Activated naive CD4-positive, alpha-beta T cell treated with anti-CD3 and anti-CD28 coated beads, Interleukin-2, amount 50 U/mL, for 24 hours (primary cell): ENCODE measurements at regions not wholly inside any gene's neighbourhood (a gene's known extent, or its start where the extent isn't known, plus 50 kb on each side); places are given as distances from the start of the nearest gene placed in this dataset.
"Not testable (repeated sequence)": the region's sequence is repeated elsewhere in the genome, so short reads cannot be mapped to it uniquely, and the experiment has no call there.

Experiments used
- H3K27ac Mint-ChIP-seq: one replicate; pipeline ENCODE4 v1.8.0; 2021; ENCODE audit warnings: mild to moderate bottlenecking, mixed read lengths
- H3K27me3 Mint-ChIP-seq: one replicate; pipeline ENCODE4 v1.8.0; 2021; ENCODE audit warnings: mixed read lengths
- H3K36me3 Mint-ChIP-seq: one replicate; pipeline ENCODE4 v1.8.0; 2021; ENCODE audit warnings: mixed read lengths
- H3K4me1 Mint-ChIP-seq: one replicate; pipeline ENCODE4 v1.8.0; 2021; ENCODE audit warnings: mixed read lengths
- H3K4me3 Mint-ChIP-seq: one replicate; pipeline ENCODE4 v1.8.0; 2021; ENCODE audit warnings: mild to moderate bottlenecking, mixed read lengths
- H3K9me3 Mint-ChIP-seq: one replicate; pipeline ENCODE4 v1.8.0; 2021; ENCODE audit warnings: mixed read lengths

DNA sequence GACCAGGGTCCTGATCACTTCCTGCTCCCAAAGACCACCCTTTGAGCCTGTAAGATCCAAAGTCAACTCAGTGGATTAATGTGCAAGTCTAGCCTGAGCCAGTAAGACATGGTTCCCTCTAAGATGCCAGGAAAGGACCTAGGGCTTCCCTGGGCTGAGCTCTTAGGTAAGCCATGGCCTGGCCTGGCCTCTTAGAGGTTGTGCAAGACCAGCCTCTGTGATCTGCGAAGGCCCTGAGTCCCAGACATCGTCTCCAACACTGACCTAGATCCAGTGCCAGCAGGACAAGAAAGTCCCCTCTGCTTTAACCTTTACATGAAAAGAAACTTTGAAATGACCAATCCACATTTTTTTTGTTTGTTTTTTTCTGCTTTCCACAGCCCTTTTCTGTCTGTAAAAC is 73.6 kb upstream of the CYP1B1 start:
- H3K4me3 Mint-ChIP-seq, result no peak overlapping the region
- peaks cover 4% of the 10 kb centered on the region for H3K4me1 Mint-ChIP-seq
- H3K27ac Mint-ChIP-seq, result no peak overlapping the region
- H3K36me3 Mint-ChIP-seq, result peaks cover 2% of the 10 kb centered on the region
- peaks cover 6% of the 10 kb centered on the region for H3K27me3 Mint-ChIP-seq
- H3K9me3 Mint-ChIP-seq, result no peaks in the 10 kb centered on the region

DNA sequence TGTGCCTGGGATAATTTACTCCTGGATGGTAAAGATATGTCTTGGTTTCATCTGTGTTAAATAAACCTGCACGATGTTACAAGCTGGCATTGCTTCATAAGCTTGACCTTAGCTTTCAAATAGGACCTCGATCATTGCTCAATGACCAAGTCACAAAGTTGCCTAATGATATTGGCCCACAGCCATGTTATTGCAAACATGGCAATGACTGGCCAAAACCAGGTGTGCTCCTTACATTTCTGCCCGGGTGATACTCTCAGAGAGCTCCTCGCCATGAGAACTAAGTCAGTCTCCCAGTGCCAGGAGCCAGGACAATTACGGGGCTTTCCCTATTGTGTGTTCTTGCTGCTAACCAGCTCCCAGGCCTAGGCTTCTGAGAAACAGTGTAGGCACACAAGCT is 72.5 kb upstream of the CYP1B1 start:
- no peaks in the 10 kb centered on the region for H3K9me3 Mint-ChIP-seq
- no peak overlapping the region for H3K27ac Mint-ChIP-seq
- peaks cover 2% of the 10 kb centered on the region for H3K27me3 Mint-ChIP-seq
- H3K4me1 Mint-ChIP-seq, result peaks cover 4% of the 10 kb centered on the region
- peaks cover 2% of the 10 kb centered on the region for H3K36me3 Mint-ChIP-seq
- no peak overlapping the region for H3K4me3 Mint-ChIP-seq

DNA sequence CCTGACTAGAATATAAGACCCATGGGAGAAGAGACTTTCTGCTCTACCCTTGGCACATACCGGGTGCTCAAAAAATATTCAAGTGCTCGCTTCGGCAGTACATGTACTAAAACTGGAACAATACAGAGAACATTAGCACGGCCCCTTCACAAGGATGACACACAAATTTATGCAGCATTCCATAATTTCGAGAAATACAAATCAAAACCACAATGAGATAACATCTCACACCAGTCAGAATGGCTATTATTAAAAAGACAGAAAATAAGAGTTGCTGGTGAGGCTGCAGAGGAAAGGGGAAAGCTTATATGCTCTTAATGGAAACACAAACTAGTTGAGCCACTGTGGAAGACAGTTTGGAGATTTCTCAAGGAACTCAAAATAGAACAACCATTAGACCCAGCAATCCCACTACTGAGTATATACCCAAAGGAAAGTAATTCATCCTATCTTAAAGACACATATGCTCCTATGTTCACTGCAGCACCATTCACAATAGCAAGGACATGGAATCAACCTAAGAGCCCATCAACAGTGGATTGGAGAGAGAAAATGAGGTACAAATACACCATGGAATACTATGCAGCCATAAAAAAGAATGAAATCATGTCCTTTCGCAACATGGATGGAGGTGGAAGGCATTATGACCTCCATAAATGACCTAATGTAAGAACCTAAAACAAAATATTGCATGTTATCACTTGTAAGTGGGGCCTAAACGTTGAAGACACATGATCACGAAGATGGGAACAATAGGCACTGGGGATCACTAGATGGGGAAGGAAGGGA is 71.6 kb upstream of the CYP1B1 start:
- Mint-ChIP-seq H3K4me3 (no peak overlapping the region), H3K36me3 (peaks cover 2% of the 10 kb centered on the region), H3K4me1 (peaks cover 4% of the 10 kb centered on the region), H3K9me3 (no peaks in the 10 kb centered on the region), H3K27me3 (peaks cover 2% of the 10 kb centered on the region), H3K27ac (no peak overlapping the region)

DNA sequence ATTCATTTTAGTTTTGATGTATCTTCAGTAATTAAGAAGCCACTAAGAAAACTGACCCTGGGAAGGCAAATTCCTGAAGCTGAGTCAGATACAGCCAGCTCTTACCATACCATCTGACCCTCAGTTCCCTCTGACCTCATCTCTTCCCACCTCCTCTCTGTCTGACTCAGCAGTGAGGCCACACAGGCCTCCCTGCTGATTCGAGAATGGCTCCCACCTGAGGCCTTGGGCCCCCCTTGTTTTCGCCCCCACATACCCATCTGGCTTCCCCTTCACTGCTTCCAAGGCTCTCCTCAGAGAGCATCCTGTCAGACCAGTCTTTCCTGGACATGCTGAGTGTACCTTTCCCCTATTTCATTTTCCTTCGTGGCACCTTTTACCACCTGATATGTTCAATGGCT is 71.0 kb upstream of the CYP1B1 start:
- Mint-ChIP-seq H3K27ac (no peak overlapping the region), H3K4me1 (peaks cover 4% of the 10 kb centered on the region), H3K9me3 (no peaks in the 10 kb centered on the region), H3K27me3 (peaks cover 2% of the 10 kb centered on the region), H3K4me3 (no peak overlapping the region), H3K36me3 (peaks cover 2% of the 10 kb centered on the region)

DNA sequence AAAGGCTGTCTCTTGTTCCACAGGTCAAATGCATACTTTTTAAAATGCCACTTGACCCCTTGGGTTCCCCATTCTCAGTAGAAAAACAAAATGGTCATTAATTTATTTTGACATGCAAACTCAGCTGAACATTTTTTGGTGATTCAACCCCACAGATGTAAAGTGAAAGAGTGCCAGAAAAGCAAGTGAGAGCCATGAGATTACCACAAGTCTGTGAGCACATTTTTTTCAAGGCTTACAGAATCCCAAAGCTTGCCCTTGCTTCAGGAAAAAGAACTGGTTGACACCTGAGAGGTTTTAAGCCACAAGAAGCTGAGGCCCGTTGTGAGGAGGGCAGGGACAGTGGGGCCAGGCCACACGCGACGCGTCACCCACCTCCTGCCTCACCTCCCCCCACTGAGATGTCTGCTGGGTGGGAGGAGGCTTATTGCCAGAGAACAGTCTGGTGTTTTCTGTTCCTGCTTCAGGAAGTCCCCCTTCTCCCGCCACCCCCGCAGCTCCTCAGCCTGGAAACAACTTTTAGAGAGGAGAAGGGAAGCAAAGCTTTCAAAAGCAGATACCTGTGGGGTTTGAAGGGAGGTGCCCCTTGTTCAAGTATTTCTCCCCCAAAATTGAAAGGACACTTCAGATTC is 70.4 kb upstream of the CYP1B1 start:
- Mint-ChIP-seq H3K9me3 (no peaks in the 10 kb centered on the region), H3K27me3 (peaks cover 2% of the 10 kb centered on the region), H3K4me1 (peaks cover 4% of the 10 kb centered on the region), H3K4me3 (no peak overlapping the region), H3K36me3 (peaks cover 2% of the 10 kb centered on the region), H3K27ac (no peak overlapping the region)

DNA sequence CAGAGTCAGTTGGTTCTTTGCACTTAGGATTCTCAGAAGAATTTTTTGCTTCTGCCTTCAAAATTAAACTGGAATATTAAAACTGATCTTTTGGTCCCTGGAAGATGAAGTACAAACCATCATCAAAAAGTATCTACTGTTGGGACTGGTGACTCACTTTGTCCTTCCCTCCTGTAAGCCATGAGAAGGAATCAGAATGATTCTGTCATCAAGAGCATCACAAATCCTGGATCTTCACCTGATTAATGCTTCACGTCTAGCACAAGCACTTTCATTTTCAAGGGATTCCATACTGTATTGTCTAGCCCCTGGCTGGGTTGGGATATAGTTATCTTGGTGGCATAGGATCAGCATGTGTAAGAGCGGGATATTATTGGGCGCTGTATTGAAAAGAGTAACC is 69.3 kb upstream of the CYP1B1 start:
- H3K9me3 Mint-ChIP-seq, result no peaks in the 10 kb centered on the region
- peaks cover 2% of the 10 kb centered on the region for H3K36me3 Mint-ChIP-seq
- H3K4me1 Mint-ChIP-seq, result peaks cover 4% of the 10 kb centered on the region
- no peak overlapping the region for H3K27ac Mint-ChIP-seq
- peaks cover 2% of the 10 kb centered on the region for H3K27me3 Mint-ChIP-seq
- H3K4me3 Mint-ChIP-seq, result no peak overlapping the region

DNA sequence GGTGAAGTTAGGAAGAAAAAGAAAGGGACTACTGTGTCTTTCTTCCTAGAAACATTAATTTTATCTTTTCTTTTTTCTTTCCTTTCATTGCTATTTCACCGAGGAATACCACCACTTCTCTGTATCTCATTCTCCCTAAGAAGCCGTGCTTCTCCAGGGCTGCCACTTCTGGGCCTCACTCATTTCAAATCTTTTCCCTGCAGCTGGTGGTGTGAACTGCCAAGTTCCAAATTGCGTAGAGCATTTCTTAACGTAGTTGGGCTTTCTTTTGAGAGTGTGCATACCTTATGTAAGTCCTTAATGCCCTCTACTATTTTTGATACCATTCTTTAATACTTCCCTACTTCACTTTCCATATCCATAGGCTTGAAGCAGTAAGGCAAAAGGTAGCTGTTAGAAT is 66.7 kb upstream of the CYP1B1 start:
- H3K4me3 Mint-ChIP-seq, result no peak overlapping the region

DNA sequence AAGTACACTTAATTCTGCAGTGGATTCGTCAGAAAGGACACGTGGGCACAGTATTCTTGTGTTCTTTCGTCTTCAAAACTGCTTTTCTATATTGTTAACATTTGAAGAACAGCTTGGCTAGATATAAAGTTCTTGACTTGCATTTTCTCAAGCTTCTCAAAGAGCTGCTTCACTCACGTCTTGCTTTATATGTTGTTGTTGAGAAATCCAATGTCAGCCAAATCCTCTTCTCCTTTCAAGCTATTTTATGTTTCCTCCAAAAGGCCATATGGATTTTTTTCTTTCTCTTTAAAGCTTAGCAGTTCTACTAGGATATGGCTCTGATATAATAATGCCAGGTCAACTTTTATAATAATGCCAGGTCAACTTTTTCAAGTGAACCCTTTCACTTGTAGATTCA is 65.5 kb upstream of the CYP1B1 start:
- H3K4me1 Mint-ChIP-seq, result no peaks in the 10 kb centered on the region
- H3K36me3 Mint-ChIP-seq, result no peaks in the 10 kb centered on the region
- no peaks in the 10 kb centered on the region for H3K9me3 Mint-ChIP-seq
- no peak overlapping the region for H3K4me3 Mint-ChIP-seq
- H3K27me3 Mint-ChIP-seq, result no peaks in the 10 kb centered on the region
- no peak overlapping the region for H3K27ac Mint-ChIP-seq

More for the DNA sequence above, 66.7 kb upstream of the CYP1B1 start:
- no peaks in the 10 kb centered on the region for H3K9me3 Mint-ChIP-seq
- peaks cover 2% of the 10 kb centered on the region for H3K36me3 Mint-ChIP-seq
- H3K27ac Mint-ChIP-seq, result no peak overlapping the region
- H3K27me3 Mint-ChIP-seq, result peaks cover 2% of the 10 kb centered on the region
- peaks cover 4% of the 10 kb centered on the region for H3K4me1 Mint-ChIP-seq

DNA sequence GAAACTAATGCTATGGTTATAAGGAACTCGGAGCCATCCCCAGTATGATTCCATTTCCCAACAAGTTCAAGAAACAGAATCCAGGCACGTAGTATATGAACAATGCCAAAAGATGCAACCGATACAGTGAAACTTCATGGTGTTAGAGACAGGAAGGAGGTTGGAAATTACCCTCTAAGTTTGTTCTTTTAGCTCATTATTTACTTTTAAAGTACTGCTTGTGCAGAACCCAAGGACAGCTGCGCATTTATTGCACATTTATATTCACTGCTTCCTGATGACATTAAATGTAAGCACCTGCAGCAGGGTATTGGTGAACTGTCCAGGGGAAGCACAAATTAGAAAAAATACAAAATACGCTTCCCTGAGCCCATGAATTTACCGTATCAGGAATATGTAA is 63.0 kb upstream of the CYP1B1 start:
- Mint-ChIP-seq H3K27me3 (no peaks in the 10 kb centered on the region), H3K9me3 (peaks cover 10% of the 10 kb centered on the region), H3K4me3 (no peak overlapping the region), H3K4me1 (no peaks in the 10 kb centered on the region), H3K27ac (no peak overlapping the region), H3K36me3 (no peaks in the 10 kb centered on the region)

DNA sequence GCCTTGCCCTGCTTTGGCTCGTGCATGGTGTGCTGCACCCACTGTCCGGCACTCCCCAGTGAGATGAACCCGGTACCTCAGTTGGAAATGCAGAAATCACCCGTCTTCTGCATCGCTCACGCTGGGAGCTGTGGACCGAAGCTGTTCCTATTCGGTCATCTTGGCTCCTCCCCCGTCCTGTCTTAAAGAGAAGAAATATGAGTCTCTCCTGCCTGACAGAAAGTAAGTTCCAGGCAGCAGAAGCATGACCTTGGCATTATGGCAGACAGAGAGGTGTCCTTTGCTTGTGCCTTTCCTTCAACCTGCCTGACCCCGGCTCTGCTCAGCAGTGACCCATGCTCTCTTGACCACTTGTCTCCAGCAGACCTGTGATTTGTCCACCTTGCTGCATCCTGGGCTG is 62.5 kb upstream of the CYP1B1 start:
- Mint-ChIP-seq H3K4me1 (no peaks in the 10 kb centered on the region), H3K4me3 (no peak overlapping the region), H3K27me3 (no peaks in the 10 kb centered on the region), H3K27ac (no peak overlapping the region), H3K9me3 (peaks cover 10% of the 10 kb centered on the region), H3K36me3 (no peaks in the 10 kb centered on the region)

DNA sequence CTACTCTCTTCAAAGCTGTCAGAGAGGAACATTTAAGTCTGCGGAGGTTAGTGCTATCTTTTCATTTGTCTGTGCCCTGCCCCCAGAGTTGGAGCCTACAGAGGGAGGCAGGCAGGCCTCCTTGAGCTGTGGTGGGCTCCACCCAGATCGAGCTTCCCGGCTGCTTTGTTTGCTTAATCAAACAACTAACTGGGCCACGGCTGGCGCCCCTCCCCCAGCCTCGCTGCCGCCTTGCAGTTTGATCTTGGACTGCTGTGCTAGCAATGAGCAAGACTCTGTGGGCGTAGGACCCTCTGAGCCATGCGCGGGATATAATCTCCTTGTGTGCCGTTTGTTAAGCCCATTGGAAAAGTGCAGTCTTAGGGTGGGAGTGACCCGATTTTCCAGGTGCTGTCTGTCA is 62.0 kb upstream of the CYP1B1 start:
- not testable (repeated sequence) for H3K36me3 Mint-ChIP-seq, H3K9me3 Mint-ChIP-seq, H3K27me3 Mint-ChIP-seq, H3K27ac Mint-ChIP-seq, H3K4me1 Mint-ChIP-seq, H3K4me3 Mint-ChIP-seq

DNA sequence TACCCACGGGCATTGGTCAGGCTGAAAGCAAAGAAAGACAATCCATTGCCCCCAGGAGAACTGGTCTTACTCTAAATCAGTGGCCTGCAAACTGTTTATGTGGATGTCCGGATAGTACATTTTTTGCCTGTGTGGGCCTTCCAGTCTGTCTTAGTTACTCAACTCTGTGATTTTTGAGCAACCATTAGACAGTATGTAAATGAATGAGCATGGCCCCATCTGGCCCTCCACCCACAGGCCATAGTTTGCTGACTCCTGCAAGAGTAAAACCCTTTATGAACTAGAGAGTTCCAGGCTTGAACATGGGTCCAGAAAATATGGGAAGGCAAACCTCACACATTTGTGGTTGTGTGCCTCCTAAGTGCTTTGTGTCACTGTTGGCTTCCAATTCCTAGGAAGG is 55.7 kb upstream of the CYP1B1 start:
- H3K4me3 Mint-ChIP-seq, result no peak overlapping the region

DNA sequence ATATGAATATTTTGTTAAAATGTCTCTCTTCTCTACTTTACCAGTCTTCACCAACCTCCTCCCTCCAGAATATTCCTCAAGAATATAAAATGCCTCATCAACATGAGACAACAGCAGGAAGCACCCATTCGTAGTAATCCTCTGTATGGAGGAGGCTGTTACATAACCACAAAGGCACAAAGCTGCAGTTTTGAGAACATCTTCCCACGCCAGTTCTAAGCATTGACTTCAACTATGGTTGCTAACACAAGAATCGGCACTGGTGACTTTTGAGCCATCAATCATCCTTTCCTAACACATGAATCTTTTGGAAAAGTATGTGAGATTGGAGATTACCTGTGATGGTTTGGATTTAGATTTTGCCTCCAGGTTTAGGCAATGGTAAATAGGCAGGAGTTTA is 54.9 kb upstream of the CYP1B1 start:
- Mint-ChIP-seq H3K9me3 (peaks cover 10% of the 10 kb centered on the region), H3K4me1 (no peaks in the 10 kb centered on the region), H3K27ac (no peak overlapping the region), H3K27me3 (peaks cover 2% of the 10 kb centered on the region), H3K4me3 (no peak overlapping the region), H3K36me3 (peaks cover 5% of the 10 kb centered on the region)

More for the DNA sequence above, 55.7 kb upstream of the CYP1B1 start:
- Mint-ChIP-seq H3K4me1 (no peaks in the 10 kb centered on the region), H3K27ac (no peak overlapping the region), H3K36me3 (peaks cover 4% of the 10 kb centered on the region), H3K9me3 (peaks cover 14% of the 10 kb centered on the region), H3K27me3 (peaks cover 2% of the 10 kb centered on the region)

DNA sequence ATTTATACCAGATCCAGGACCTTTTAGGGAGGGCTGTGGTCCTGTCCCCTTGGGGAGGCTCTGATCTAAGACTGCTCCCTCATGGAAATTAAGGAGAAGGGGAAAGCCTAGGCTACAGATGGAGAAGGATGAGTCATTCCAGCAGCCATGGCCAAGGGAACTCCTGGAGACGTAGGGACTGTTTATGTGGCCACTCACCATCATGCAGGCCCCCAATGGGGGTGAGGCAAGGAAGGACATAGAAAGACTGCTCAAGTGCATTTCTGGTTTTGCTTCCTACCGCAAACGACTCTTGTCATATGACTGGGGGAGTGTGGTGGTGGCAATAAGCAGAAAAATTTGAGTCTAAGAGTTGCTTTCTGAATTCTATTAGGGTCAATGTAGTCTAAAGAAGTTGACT is 54.0 kb upstream of the CYP1B1 start:
- Mint-ChIP-seq H3K4me1 (no peaks in the 10 kb centered on the region), H3K27me3 (peaks cover 2% of the 10 kb centered on the region), H3K9me3 (peaks cover 5% of the 10 kb centered on the region), H3K4me3 (no peak overlapping the region), H3K27ac (no peak overlapping the region), H3K36me3 (peaks cover 5% of the 10 kb centered on the region)

DNA sequence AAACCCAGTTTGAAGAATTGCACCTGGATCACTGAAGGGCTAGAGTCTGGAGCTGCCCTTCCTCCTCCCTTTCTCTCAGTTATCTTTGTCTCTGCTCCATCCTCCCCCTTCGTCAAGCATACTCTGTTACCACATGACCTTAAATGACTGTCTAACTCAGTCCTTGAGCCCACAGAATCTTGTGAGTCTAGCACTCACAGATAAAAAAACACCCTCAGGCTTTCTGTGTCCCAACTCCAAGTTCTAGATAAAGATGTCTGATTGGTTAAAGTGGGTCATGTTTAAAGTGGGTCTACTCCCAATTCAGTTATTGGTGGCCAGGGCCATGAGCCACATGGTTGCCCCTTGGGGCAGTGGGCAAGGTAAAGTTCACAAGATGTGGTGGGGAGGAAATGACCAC is 53.5 kb upstream of the CYP1B1 start:
- Mint-ChIP-seq H3K27ac (no peak overlapping the region), H3K4me1 (no peaks in the 10 kb centered on the region), H3K4me3 (no peak overlapping the region), H3K27me3 (peaks cover 2% of the 10 kb centered on the region), H3K36me3 (peaks cover 5% of the 10 kb centered on the region), H3K9me3 (peaks cover 5% of the 10 kb centered on the region)

DNA sequence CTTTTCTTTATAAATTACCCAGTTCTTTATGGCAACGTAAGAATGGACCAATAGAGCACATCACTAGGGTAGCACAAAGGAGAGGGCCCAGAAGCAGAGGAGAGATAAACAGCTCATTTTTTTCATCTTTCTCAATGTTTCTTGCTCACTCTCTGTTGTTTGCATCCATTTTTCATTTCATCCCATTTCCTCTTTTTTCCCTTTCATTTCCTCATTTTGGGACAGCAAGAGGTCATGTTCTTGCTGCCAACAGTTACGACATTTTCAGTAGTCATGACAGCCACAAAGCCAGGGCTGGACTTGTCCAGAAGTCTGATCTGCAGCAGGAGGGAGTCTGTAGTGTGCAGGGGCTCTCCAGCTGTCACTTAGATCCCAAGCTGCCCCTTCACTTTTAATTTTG is 52.7 kb upstream of the CYP1B1 start:
- peaks cover 5% of the 10 kb centered on the region for H3K9me3 Mint-ChIP-seq
- no peak overlapping the region for H3K27ac Mint-ChIP-seq
- H3K36me3 Mint-ChIP-seq, result peaks cover 5% of the 10 kb centered on the region
- no peak overlapping the region for H3K4me3 Mint-ChIP-seq
- H3K27me3 Mint-ChIP-seq, result peaks cover 2% of the 10 kb centered on the region
- H3K4me1 Mint-ChIP-seq, result no peaks in the 10 kb centered on the region

DNA sequence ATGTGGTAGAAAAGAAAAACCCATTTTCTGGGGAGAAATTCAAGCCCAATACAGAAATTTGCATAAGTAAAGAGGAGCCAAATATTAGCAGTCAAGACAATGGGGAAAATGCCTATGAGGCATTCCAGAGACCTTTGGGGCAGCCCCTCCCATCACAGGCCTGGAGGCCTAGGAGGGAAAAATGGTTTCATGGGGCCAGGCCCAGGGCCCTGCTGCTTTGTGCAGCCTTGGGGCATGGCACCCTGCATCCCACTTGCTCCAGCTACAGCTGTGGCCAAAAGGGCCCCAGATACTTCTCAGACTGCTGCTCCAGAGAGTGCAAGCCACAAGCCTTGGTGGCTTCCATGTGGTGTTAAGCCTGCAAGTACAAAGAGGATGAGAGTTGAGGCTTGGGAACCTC is 51.3 kb upstream of the CYP1B1 start:
- Mint-ChIP-seq H3K27me3 (peaks cover 2% of the 10 kb centered on the region), H3K4me3 (no peak overlapping the region), H3K9me3 (peaks cover 5% of the 10 kb centered on the region), H3K36me3 (peaks cover 5% of the 10 kb centered on the region), H3K27ac (no peak overlapping the region), H3K4me1 (no peaks in the 10 kb centered on the region)
